HCT116 (cell line): ENCODE measurements at regions not wholly inside any gene's neighbourhood (a gene's known extent, or its start where the extent isn't known, plus 50 kb on each side); places are given as distances from the start of the nearest gene placed in this dataset.
"Not testable (repeated sequence)": the region's sequence is repeated elsewhere in the genome, so short reads cannot be mapped to it uniquely, and the experiment has no call there.

Source experiments
- SRF ChIP-seq: IDR thresholded peaks from 2 replicates; pipeline ENCODE4 v1.6.1; 2012; ENCODE audit warnings: low read depth
- TF ChIP-seq, protein P1 (sequence below), 3 experiments: fragments of 200-600 bp in 1 of 3; sonication (generic) in 1 of 3; IDR thresholded peaks in 2 of 3; conservative IDR thresholded peaks in 1 of 3; 2 replicates each; pipeline ENCODE4 v1.5.1; 2012 to 2017; ENCODE audit warnings: low read depth in 2 of 3, low read length in 2 of 3, antibody characterized with exemption in 1 of 3, borderline replicate concordance in 1 of 3, control low read depth in 1 of 3, mild to moderate bottlenecking in 1 of 3, mixed read lengths in 1 of 3, mixed run types in 1 of 3, moderate library complexity in 1 of 3; ENCODE audit not compliant: insufficient read depth in 1 of 3

DNA sequence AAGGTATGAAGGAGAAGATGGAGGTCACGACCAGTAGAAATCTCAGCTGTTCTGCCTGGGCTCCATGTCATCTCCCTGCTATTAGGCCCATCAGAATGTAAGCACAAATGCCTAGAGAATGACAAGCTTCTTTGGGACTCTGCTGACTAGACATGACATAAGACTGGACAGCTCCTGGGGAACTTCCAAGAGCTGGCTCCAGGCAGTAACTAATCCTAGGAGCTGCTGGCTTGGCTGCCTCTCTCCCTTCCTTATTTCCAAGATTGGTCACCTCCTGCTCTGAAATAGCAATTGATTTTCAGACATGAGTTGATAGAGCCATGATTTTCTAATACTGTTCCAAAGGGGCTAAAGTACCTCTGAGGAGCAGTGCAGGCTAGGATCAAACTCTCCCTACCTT is 57.5 kb upstream of the TP53BP2 start:
- not testable (repeated sequence) for TF ChIP-seq SRF
- TF ChIP-seq, protein P1, sequence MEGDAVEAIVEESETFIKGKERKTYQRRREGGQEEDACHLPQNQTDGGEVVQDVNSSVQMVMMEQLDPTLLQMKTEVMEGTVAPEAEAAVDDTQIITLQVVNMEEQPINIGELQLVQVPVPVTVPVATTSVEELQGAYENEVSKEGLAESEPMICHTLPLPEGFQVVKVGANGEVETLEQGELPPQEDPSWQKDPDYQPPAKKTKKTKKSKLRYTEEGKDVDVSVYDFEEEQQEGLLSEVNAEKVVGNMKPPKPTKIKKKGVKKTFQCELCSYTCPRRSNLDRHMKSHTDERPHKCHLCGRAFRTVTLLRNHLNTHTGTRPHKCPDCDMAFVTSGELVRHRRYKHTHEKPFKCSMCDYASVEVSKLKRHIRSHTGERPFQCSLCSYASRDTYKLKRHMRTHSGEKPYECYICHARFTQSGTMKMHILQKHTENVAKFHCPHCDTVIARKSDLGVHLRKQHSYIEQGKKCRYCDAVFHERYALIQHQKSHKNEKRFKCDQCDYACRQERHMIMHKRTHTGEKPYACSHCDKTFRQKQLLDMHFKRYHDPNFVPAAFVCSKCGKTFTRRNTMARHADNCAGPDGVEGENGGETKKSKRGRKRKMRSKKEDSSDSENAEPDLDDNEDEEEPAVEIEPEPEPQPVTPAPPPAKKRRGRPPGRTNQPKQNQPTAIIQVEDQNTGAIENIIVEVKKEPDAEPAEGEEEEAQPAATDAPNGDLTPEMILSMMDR (IDR thresholded peaks at IDR 0.05 in 2 of 3, conservative IDR thresholded peaks at IDR 0.05 in 1 of 3; ENCODE audit: borderline replicate concordance in 1 of 3, insufficient read depth in 1 of 3, low read depth in 2 of 3, low read length in 2 of 3), result not testable (repeated sequence)
